ES-I3 (cell line): ENCODE measurements at regions not wholly inside any gene's neighbourhood (a gene's known extent, or its start where the extent isn't known, plus 50 kb on each side); places are given as distances from the start of the nearest gene placed in this dataset.

ENCODE experiments used
- H3K36me3 ChIP-seq: 2 replicates; pipeline ENCODE4 v1.6.1; 2013; ENCODE audit warnings: mild to moderate bottlenecking, low read length, control low read depth, moderate library complexity; ENCODE audit not compliant: insufficient read depth
- H3K4me1 ChIP-seq: 2 replicates; pipeline ENCODE4 v1.6.1; 2013; ENCODE audit warnings: mild to moderate bottlenecking, control low read depth, low read length; ENCODE audit not compliant: insufficient read depth
- H3K9ac ChIP-seq: 2 replicates; pipeline ENCODE4 v1.6.1; 2013; ENCODE audit warnings: low read depth, mild to moderate bottlenecking, low read length, moderate library complexity
- H3K9me3 ChIP-seq: 2 replicates; pipeline ENCODE4 v1.6.1; 2013; ENCODE audit warnings: mild to moderate bottlenecking, low read length, moderate library complexity; ENCODE audit not compliant: control insufficient read depth, insufficient read depth

- Histone ChIP-seq H3K9me3 (no peaks in the 10 kb centered on the region; the same call in 1 of the 2 replicates), H3K4me1 (no peaks in the 10 kb centered on the region; the same call in 1 of the 2 replicates), H3K36me3 (no peaks in the 10 kb centered on the region), H3K9ac (no peak overlapping the region)
Measured at GRCh38 chr9:126144196-126144595, 182.4 kb upstream of the MVB12B start.

GRCh38 chr9:126144603-126145456 is 181.8 kb upstream of the MVB12B start:
- Histone ChIP-seq H3K9me3 (no peaks in the 10 kb centered on the region; the same call in 1 of the 2 replicates), H3K36me3 (no peaks in the 10 kb centered on the region), H3K9ac (no peak overlapping the region), H3K4me1 (no peaks in the 10 kb centered on the region; the same call in 1 of the 2 replicates)

GRCh38 chr9:126145887-126146253 is 180.8 kb upstream of the MVB12B start:
- H3K9ac ChIP-seq, result no peak overlapping the region
- H3K4me1 ChIP-seq, result no peaks in the 10 kb centered on the region; the same call in 1 of the 2 replicates
- no peaks in the 10 kb centered on the region for H3K36me3 ChIP-seq
- H3K9me3 ChIP-seq, result no peaks in the 10 kb centered on the region; the same call in 1 of the 2 replicates

GRCh38 chr9:126146254-126147145 is 180.1 kb upstream of the MVB12B start:
- H3K4me1 ChIP-seq, result no peaks in the 10 kb centered on the region; the same call in 1 of the 2 replicates
- H3K9ac ChIP-seq, result no peak overlapping the region

GRCh38 chr9:126147186-126147935 is 179.3 kb upstream of the MVB12B start:
- no peaks in the 10 kb centered on the region; the same call in 1 of the 2 replicates for H3K4me1 ChIP-seq
- H3K36me3 ChIP-seq, result no peaks in the 10 kb centered on the region
- no peaks in the 10 kb centered on the region; the same call in 1 of the 2 replicates for H3K9me3 ChIP-seq
- H3K9ac ChIP-seq, result no peak overlapping the region

More at GRCh38 chr9:126146254-126147145, 180.1 kb upstream of the MVB12B start:
- Histone ChIP-seq H3K9me3 (no peaks in the 10 kb centered on the region; the same call in 1 of the 2 replicates), H3K36me3 (no peaks in the 10 kb centered on the region)

DNA sequence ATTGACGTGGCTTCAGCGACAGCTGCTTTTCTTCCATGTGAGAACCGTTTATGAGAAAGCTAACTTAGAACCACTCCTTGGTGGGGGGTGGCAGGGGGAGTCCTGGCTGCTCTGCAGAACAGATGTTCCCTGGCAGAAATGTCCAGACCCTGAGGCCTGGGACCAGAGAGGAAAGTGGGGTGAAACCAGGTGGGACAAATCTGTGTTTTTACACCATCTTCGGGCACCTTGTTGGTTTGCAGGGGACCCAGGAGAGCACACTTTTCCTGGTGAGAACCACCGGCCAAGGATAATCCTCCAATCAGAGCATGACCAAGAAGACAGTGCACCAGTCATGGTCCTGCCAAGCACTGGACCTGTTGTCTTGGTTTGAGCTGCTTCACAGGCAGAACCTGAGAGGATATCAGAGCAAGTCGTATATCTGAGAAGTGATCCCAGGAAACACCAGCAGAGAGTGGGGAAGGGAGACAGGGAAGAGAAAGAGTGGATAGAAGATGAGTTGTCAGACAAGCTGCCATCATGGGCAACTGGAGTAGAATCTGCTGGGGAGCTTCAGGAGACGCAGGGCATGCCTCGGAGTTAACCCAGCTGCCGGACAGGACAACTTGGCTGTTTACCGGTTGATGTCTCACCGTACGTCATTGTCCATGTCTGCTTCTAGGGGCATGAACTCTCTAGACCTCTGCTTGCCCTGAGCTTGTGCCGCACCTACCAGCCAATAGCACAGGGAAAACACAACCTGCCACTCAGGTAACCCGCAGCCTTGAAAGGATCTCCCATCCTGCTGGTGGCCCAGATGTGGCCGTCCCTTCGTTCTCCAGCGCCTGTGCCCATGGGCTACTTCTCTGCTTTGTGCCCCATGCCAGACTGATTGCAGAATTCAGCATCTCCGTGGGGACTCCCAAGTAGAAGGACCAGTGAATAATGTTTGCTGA is 178.4 kb upstream of the MVB12B start:
- no peak overlapping the region for H3K9ac ChIP-seq
- no peaks in the 10 kb centered on the region for H3K36me3 ChIP-seq
- no peaks in the 10 kb centered on the region; the same call in 1 of the 2 replicates for H3K4me1 ChIP-seq
- no peaks in the 10 kb centered on the region; the same call in 1 of the 2 replicates for H3K9me3 ChIP-seq

- Histone ChIP-seq H3K9me3 (no peaks in the 10 kb centered on the region; the same call in 1 of the 2 replicates), H3K36me3 (no peaks in the 10 kb centered on the region), H3K4me1 (no peaks in the 10 kb centered on the region; the same call in 1 of the 2 replicates), H3K9ac (no peak overlapping the region)
Measured at GRCh38 chr9:126148994-126149393, 177.6 kb upstream of the MVB12B start.

GRCh38 chr9:126149661-126150060 is 177.0 kb upstream of the MVB12B start:
- H3K9ac ChIP-seq, result no peak overlapping the region
- H3K9me3 ChIP-seq, result no peaks in the 10 kb centered on the region; the same call in 1 of the 2 replicates
- H3K4me1 ChIP-seq, result no peaks in the 10 kb centered on the region; the same call in 1 of the 2 replicates
- no peaks in the 10 kb centered on the region for H3K36me3 ChIP-seq

GRCh38 chr9:126150411-126151030 is 176.1 kb upstream of the MVB12B start:
- Histone ChIP-seq H3K36me3 (no peaks in the 10 kb centered on the region), H3K9me3 (no peaks in the 10 kb centered on the region; the same call in 1 of the 2 replicates), H3K4me1 (no peaks in the 10 kb centered on the region; the same call in 1 of the 2 replicates), H3K9ac (no peak overlapping the region)

GRCh38 chr9:126151031-126151685 is 175.5 kb upstream of the MVB12B start:
- Histone ChIP-seq H3K9ac (no peak overlapping the region), H3K4me1 (no peaks in the 10 kb centered on the region; the same call in 1 of the 2 replicates), H3K36me3 (no peaks in the 10 kb centered on the region), H3K9me3 (no peaks in the 10 kb centered on the region; the same call in 1 of the 2 replicates)

GRCh38 chr9:126151686-126152134 is 174.9 kb upstream of the MVB12B start:
- Histone ChIP-seq H3K4me1 (no peaks in the 10 kb centered on the region), H3K9me3 (no peaks in the 10 kb centered on the region; the same call in 1 of the 2 replicates), H3K9ac (no peak overlapping the region), H3K36me3 (no peaks in the 10 kb centered on the region)
